PFSK-1 (cell line): ENCODE measurements at regions not wholly inside any gene's neighbourhood (a gene's known extent, or its start where the extent isn't known, plus 50 kb on each side); places are given as distances from the start of the nearest gene placed in this dataset.

ENCODE experiments used
- POLR2AphosphoS5 ChIP-seq: IDR thresholded peaks from 2 replicates; pipeline ENCODE4 v1.6.1; 2012; ENCODE audit warnings: low read depth, mild to moderate bottlenecking, control low read depth, low read length, moderate library complexity
- TAF1 ChIP-seq: IDR thresholded peaks from 2 replicates; pipeline ENCODE4 v1.6.1; 2012; ENCODE audit warnings: low read length, control low read depth, borderline replicate concordance; ENCODE audit not compliant: insufficient read depth

- TF ChIP-seq TAF1 (no peak), POLR2AphosphoS5 (no peak)
Observed at GRCh38 chr1:212182579-212182978, 102.6 kb upstream of the PPP2R5A start.
